Ecto neural progenitor cell (in vitro differentiated cells): ENCODE measurements at regions not wholly inside any gene's neighbourhood (a gene's known extent, or its start where the extent isn't known, plus 50 kb on each side); places are given as distances from the start of the nearest gene placed in this dataset.

ENCODE experiments used
- DNase-seq: peaks from one replicate; pipeline ENCODE4 v3.0.0-alpha.2; 2018; ENCODE audit warnings: low spot score

DNA sequence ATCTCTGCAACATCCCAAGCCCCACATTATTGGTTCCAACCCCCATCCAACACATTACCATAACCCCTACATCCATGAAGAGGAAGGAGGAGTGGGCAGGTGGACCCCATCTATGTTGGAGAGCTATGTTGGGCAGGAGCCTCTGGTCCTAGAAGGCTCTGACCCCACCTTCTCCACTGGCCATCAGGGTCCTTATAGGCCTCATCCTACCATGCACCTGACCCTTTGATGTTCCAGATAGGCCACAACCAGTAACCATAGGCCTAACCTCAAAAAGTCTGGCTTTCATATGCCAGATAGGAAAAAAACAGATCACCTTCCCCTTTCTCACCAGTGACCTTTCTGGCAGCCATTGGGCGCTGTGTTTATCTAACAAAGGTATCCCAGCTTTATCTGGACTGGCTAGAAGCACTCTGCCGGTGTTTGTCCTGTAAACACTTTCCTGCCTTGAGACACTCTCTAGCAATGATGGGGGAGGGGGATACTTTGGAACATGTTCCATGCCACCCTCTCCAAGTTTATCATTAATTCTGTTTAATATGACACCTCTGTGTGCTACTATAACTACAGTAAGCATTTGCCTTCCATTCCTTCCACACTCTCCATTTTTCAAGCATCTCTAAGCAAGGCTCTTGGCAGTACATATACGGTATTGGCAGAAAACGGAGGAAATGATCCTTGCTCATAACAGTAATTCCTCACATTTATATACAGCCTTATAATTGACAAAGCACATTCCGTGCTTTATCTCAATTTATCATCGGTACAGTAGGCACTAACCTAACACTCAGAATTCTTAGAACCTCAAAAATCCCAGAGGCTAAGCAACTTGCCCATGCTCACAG, 377.1 kb downstream of the VPS13C start:
- no peak for DNase-seq

DNA sequence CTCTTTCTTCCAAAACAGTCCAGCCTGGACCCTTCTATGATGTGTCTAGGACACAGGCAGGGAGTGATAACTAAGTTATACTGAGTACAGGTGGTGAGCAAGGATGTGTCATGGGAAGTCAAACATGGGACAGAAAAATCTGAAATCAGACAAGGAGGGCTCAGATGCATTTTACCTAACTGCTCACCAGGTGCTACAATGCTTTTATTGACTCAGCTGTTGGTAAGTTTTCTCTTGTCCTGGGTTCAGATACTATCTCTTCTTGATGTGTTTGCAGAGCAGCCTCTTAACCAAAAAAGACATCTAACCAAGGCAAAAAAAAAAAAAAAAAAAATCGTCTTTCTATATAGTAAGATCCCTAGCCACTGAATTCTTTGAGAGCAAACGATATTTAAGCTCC, 378.6 kb downstream of the VPS13C start:
- DNase-seq = no peak

DNA sequence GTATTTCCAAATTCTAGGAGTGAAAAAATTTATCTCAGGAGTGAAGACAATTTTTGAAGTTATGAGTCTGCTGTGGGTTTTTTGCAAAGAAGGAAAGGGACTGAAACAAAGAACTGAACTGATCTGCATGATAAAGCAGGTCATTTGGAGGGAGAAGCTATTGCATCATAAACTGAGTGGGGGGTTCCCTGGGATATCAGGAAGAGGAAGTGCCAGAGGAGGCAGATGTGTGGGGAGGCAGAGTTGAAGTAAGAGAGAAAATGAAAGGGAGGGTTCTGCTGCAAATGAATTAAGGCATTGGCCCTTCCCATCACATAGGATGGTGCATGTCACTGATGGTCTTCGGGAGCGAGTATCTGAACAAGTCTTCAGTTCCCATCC, 379.2 kb downstream of the VPS13C start:
- no peak for DNase-seq

DNA sequence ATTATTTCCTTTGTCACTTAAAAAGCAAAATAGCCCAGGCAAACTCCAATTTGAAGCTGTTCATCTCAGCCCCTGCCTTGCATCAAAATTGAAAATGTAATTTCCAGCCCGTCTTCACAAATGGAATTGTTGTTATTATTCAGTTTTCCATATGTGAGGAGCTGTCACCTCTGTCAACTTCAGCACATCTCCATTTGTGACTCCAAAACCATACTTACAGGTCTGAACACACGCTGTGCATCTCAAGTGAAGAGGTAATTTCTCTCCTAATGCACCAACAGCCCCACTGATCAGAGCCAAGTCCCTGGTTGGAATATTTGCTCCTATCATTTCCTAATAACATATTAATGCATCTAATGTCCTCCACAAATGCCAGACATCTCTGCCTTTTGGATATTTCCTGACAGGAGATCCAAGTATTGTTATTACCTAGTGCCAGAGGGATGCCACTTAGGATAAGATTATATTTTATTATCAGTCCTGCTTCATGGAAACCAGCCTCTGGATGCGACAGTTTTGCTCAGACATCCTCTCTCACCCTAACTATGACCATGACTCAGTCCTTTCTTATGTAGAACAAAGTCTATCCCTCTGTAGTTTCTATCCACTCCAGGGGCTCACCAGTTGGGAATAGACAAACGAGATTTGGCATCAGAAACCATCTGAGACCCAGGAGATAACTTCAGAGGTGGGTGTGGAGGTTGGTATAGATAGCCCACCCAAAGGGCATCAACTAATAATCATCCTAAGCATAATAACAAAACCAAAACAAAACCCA, 379.8 kb downstream of the VPS13C start:
- no peak for DNase-seq

DNA sequence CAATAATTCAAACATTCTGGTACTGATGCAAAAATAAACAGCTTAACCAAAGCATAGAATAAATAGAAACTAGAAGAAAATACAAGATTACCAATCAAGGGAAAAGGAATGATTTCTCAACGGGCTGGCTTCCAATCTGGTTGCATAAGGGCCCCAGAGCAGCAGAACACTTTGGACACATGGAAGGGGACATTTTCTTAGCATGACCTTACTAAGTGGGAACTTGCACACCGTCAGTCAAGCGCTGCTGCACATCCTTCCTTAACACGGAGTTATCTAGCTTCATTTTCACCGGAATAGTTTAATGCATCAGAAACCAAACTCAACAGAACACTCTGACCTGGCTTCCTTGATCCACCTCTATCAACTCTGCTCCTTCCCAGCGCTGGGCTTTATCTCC, 388.5 kb downstream of the VPS13C start:
- no peak for DNase-seq

DNA sequence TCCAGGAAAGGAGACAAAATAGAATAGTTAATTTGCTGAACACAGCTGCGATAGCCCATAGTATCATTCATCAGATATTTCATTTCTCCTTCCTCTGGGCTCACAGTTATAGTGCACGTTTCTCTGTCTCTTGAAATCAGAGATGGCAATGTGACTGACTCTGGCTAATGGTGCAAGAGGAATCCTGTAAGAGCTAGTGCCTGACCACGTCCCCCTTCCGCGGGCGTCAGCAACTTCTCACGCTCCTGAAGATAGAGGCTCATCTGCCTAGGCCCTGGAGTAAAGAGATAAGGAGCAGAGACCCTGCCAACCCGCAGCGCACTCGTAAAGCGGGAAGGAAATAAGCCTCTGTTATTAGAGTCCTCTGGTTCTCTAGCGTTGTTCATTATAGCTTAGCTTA, 391.8 kb downstream of the VPS13C start:
- DNase-seq = no peak

DNA sequence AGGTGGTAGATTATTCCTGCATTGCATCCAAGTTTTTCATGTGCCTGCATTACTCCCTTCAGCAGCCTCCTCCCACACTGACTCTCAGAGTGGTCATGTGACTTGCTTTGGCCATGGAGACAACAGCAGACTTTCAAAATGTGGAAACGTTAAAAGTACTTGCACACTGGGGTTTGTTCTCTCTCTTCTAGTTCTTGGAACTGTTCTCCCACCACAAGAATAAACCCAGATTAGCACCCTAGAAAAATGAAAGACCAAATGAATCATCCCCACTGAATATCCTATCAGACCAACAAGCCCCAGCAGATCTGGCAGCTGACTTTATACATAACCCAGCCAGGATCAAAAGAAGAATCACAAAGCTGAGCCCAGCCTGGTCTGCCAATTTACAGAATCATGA, 398.5 kb downstream of the VPS13C start:
- DNase-seq = no peak

DNA sequence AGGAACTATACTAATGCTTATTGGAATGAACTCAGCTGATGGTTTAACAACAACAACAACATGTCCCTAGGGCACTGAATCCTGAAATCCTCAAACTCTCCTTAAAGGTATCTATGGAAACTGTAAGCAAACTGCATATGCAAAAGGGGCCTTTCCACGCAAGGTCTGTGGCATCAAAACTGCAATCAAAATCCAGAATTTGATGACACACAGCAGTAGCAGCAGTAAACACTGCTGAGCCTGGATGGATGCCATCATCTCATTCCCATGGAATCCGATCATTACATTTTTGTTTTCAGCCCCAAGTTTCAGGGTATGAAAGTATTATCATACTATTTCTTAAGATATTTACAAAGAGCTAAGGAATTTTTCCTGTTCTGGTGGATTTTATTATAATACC, 399.7 kb downstream of the VPS13C start:
- DNase-seq = no peak

DNA sequence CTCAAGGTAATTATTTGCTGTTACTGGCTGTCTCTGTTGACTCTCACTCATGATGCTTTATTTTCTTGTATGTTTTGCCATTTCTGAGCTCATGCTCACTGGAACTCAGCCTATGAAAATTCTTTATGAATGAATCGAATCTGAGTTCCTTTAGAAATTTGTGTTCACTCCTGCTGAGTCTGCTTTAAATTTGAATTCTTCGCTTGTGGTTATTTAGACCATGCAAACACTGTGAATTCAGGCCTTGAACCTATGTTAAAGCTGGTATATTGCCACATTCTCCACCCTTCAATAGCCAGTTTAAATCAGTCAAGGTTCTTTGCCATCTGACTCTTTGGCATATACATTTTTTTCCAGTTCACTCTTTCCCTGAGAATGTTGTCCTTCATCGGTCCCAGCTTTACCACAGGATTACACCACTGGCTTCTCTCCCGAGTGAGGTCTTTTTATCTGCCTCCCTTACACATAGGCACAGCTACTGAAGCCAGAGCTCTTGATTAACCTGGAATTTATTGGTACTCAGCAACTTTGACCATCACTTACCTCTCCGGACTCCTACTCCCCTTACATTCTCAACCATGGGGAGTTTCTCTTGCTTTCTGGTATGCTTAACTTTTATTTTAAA, 400.6 kb downstream of the VPS13C start:
- DNase-seq = no peak

DNA sequence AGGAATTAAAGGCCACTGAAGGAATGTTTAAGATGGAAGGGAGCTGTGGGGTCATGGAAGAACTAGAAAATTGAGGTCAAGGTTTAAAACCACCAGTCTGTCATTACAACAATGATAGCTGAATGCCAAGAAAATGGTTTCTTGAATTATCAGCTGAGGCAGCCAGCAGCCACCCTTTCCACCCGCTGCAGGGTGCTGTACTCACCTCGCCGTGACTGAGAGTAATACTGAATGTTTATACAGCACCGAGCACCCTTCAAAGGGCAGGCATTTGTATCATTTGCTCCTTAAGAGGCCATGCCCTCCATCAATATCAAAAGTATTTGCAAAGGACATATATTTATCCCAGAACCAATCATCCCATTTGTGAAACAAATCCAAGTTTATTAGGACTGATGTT, 402.8 kb downstream of the VPS13C start:
- no peak for DNase-seq

DNA sequence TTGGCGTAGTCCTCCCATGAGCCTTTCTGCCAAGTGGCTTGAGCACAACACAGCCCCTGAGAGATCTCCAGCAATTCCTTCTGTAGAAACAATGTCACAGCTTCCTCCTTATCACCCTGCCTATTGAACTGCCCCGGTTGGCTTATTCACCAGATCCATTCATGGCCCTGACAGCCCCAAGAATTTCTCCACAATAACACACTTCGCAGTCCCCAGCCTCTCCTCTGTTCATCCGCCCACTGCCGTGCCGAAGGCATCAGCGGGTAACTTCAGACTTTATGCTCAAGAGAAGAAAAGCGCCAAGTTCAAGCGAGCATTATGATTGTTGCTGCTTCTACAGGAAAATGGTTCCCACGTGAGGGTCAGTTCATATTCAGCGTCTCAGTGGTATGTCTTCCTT, 403.9 kb downstream of the VPS13C start:
- DNase-seq = no peak

DNA sequence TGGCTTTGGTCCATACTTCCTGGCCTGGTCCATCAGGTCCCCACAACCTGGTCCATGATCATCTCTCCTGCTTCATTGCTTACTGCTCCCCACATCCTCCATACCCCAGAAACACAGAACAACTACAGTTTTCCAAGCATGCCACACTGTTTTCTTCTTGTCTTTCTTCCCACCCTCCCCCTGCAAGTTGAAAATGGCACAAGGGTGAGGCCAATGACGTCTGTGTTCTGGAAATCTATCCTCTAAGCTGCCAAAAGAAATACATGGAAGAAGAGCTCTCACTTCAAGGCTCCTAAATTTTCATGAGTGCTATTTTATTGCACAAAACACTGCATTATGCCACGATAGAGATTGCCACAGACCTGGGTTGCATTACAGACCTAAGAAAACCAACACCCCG, 404.4 kb downstream of the VPS13C start:
- no peak for DNase-seq

DNA sequence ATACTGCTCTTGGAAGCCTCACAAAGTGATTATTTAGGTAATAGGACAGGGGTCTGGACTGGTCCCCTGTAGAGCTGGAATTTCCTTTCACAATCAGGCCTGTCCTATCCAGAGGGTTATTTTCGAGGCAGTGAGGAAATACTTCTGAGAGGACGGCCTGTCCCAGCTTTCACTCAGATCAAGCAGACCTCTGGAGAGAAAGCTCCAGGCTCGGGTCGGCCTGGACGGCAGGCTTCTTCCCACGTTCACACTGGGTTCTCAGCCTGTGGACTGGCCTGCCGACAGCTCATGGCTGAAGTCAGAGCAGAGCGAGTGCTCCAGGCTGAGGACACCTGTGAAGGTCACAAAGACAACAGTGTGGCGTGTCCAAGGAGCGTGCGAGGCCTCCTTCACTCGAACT, 405.3 kb downstream of the VPS13C start:
- DNase-seq = no peak

DNA sequence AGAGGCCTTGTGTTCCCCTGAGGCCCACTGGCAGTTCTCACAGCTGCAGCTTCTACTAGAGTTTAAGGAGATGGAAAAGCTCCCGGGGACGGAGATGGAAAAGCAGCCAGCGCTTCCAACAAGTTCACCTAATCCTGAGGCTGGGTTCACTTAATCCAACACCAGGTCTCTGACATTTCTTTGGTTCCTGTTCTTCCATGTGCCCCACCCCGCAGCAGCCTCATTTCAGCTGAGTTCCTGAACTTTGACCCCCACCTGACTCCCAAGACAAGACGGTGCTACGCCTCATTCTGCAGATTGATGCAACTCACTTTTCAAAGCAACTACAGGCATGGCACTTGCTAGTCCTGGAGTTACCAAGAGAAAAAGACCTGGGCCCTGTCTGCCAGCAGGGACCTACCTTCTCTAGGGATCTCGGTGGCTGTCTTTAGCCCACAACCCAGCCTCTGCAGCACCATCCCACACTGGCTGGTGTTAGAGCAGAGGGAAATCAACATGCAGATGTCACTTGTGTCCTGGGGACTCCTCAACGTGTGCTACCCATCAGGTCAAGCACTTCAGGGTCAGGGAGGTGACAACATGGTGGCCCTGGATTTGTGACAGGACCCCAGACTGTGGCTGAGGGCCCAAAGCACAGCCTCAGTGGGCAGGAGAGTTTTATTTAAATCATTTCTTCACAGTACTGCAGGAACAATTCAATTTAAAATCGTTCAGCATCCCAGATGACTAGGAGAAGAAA, 406.1 kb downstream of the VPS13C start:
- no peak for DNase-seq

DNA sequence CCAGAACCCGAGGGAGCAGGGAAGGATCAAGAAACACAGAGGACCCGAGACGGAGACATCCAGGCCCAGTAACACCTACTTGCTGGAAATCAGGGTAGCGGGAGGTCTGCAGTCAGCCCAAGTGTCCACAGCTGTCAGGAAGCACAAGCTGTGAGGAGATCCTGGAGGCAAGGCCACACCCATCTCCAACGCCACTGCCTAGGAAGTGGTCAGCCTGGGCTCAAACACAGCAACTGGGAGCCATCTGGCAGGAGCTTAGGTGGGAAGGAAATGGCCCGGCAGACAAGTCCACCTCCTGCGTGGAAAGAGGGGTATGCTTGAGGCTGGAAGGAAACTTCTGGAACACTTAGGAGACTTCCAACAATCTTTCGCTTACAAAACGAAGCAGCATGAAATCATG, 407.1 kb downstream of the VPS13C start:
- no peak for DNase-seq

DNA sequence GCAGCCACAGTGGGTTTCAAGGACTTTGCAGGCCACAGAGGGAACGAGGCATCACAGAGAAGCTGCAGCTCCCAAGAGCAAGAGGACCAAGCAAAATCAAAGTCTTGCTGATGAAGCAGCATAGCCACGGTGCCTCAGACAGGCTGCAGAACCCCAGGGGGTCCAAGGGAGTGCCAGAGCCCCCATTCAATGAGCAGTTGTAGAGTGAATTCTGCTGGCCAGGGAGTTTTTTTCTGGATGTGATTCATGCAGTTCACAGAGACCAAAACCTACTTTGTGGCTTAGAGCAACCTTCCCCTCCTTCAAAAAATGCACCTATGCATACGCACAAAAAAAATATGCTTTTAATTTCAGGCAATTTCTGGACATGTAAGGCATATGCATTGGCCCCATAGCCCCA, 409.0 kb downstream of the VPS13C start:
- DNase-seq = no peak

DNA sequence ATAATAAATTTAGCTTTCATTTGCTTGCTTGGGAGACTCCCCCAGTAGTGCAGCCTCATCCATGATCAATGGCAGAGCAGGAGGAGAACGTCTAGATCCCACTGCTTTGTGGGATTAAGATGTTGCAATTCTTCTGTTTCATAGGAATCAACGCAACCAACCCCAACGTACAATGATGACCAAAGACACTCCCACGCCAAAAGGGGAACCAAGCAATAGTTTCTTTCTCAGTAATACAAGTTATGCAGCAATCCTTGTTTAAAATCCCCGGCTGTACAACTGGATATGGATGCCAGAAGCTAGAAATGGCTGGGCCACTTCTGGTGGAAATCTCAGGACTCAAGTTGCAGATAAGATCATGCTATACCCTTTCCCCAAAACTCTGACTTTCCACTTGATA, 411.2 kb downstream of the VPS13C start:
- no peak for DNase-seq

DNA sequence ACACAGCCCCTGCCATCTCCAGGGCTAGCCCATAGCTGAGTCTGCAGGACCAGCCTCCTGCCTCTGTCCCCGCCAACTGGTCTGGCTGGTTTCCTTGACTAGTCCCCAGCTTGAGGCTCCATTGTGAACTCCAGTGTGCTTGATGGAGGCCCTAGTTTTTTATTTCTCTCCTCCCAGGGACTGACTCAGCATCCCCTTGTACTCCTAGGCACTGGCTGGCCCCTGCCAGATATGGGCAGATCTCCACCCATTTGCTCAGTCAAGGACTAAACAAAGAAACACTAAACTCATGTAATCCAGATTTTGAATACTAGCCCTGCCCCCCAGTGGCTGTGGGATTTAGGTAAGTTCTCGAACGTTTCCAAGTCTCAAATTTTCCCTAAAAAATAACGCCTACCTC, 415.4 kb upstream of the RORA start:
- no peak for DNase-seq

DNA sequence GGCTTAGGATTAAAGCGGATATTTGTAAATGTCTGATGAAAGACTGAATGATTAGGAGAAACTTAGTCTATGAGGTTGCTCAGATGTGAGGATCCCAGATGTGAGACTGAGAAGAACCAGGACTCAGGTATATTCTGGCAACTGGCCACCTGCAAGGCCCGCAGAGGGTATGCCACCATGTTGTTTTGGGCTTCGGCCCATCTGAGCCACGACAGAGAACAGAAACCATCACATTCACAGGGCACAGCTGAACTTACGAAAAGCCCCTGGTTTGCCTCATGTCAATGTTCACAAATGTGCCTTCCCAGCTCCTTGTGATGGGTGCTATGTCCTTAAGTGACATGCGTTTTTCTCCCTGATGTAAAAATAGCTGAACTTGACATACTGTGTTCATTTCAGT, 412.5 kb upstream of the RORA start:
- no peak for DNase-seq

DNA sequence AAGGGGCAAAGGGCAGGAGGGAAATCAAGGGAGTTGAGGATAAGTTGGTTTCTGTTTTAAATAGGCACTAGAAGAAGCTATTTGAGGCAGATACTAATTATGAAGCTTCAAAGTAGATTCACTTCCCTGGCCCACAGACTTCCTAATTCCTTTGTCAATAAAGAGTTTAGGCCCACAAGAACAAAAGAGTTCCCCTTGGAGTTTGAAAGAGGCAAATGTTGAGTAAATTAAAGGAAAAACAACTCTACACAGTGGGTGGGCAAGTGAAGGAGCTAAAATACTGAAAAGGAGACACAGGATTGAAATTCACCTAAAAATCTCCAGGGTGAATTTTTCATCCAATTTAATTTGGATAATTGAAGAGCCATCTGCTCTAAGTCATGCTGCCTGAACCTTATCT, 411.7 kb upstream of the RORA start:
- DNase-seq = no peak

DNA sequence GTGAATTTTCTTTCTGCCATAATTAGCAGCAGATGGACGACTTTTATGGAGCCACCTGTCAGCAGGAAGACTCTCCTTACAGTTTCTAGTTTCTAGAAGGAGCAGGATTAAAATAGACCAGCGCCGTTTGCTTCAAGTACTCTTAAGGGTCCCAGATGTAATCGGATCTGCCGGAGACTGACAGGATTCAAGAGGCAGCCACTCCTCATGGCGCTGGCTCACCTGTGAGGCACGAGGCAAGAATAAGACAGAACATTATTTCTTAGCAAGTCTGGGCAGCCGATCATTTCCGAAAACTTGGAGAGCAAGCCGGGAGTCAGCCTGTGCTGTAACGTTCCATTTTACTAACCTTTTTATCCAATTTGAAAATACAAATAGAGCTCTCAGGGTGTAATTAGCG, 410.4 kb upstream of the RORA start:
- DNase-seq = no peak

DNA sequence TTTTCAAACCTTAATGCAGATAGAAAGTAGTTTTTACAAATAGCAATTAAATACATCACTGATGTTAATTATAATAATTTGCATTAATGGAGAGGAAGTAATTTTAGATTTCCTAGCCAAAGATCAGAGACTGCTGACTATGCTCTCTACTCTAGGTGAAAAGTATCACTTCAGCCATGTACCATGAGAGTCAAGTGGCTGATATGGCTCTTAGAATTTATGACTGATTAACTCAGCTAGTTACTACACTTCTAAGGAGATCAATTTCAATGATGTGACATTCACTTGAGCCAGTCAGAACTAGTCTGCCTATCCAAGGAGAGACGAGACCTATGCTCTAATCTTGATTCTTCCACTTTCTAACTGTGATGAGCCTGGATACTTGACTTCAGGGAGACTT, 405.7 kb upstream of the RORA start:
- DNase-seq = no peak

DNA sequence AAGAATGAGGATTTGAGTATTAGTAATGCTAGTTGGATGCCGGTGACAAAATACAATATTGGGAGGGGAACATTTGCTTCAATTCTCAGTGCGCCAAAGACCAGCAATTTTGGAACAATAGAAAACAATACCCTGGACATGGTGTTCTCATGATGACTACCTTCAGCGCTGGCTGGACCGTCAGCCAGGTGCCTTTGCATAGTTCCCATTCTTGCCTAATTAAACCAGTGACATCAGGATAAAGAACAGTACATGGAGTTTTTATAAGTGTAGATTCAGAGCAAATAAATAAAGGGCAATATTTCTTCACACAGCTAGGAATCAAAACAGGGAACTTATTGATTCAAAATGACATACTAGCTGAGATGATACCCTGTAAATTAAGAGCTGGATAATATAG, 404.8 kb upstream of the RORA start:
- no peak for DNase-seq
